Smooth muscle cell (in vitro differentiated cells): ENCODE measurements at regions not wholly inside any gene's neighbourhood (a gene's known extent, or its start where the extent isn't known, plus 50 kb on each side); places are given as distances from the start of the nearest gene placed in this dataset.
A peak's percentile ranks its signal among the peaks of the same experiment; 100 is the strongest.
"Not testable (repeated sequence)": the region's sequence is repeated elsewhere in the genome, so short reads cannot be mapped to it uniquely, and the experiment has no call there.

ENCODE experiments used
- DNase-seq: peaks from one replicate; lab custom pipeline; 2025; ENCODE audit not compliant: unreplicated experiment; lab: John Stamatoyannopoulos, UW
- H2AFZ ChIP-seq: fragments of 200-600 bp; sonication (generic); 2 replicates; pipeline ENCODE4 v1.6.0; 2016; ENCODE audit warnings: antibody characterized with exemption, low read depth, mild to moderate bottlenecking
- H3F3A ChIP-seq: fragments of 200-600 bp; sonication (generic); 2 replicates; pipeline ENCODE4 v1.6.0; 2017; ENCODE audit warnings: antibody characterized with exemption, low read depth
- H3K27ac ChIP-seq: fragments of 200-600 bp; sonication (generic); 2 replicates; pipeline ENCODE4 v1.5.1; 2016; ENCODE audit warnings: low read depth, mild to moderate bottlenecking
- H3K27me3 ChIP-seq: fragments of 200-600 bp; sonication (generic); 2 replicates; pipeline ENCODE4 v1.6.1; 2016; ENCODE audit warnings: low read depth, mild to moderate bottlenecking
- H3K36me3 ChIP-seq: fragments of 200-600 bp; sonication (generic); 2 replicates; pipeline ENCODE4 v1.5.1; 2016; ENCODE audit warnings: low read depth
- H3K4me1 ChIP-seq: fragments of 200-600 bp; sonication (generic); 2 replicates; pipeline ENCODE4 v1.5.1; 2016; ENCODE audit warnings: low read depth
- H3K4me2 ChIP-seq: fragments of 200-600 bp; sonication (generic); 2 replicates; pipeline ENCODE4 v1.6.0; 2016; ENCODE audit warnings: mild to moderate bottlenecking
- H3K4me3 ChIP-seq: fragments of 200-600 bp; sonication (generic); 2 replicates; pipeline ENCODE4 v1.5.1; 2016; ENCODE audit warnings: mild to moderate bottlenecking
- H3K79me2 ChIP-seq: fragments of 200-600 bp; sonication (generic); 2 replicates; pipeline ENCODE4 v1.6.0; 2016; ENCODE audit warnings: low read depth, mild to moderate bottlenecking
- H3K9ac ChIP-seq: fragments of 200-600 bp; sonication (generic); 2 replicates; pipeline ENCODE4 v1.6.0; 2016; ENCODE audit warnings: low read depth
- H3K9me3 ChIP-seq: fragments of 200-600 bp; sonication (generic); replicated peaks from 2 replicates; pipeline ENCODE4 v1.5.1; 2016; ENCODE audit warnings: low read depth
- H4K20me1 ChIP-seq: fragments of 200-600 bp; sonication (generic); 2 replicates; pipeline ENCODE4 v1.6.0; 2016; ENCODE audit warnings: low read depth
- WGBS: methylation state at CpG from one replicate; pipeline ENCODE4 v1.1.7; 2016; ENCODE audit warnings: low lambda C conversion rate; 5-methylcytosine and 5-hydroxymethylcytosine counted together
- TF ChIP-seq, protein P1 (sequence below): fragments of 200-600 bp; sonication (generic); IDR thresholded peaks from 2 replicates; pipeline ENCODE4 v1.5.1; 2017; ENCODE audit warnings: borderline replicate concordance, mild to moderate bottlenecking, antibody characterized with exemption; ENCODE audit not compliant: insufficient read depth, poor library complexity, severe bottlenecking

DNA sequence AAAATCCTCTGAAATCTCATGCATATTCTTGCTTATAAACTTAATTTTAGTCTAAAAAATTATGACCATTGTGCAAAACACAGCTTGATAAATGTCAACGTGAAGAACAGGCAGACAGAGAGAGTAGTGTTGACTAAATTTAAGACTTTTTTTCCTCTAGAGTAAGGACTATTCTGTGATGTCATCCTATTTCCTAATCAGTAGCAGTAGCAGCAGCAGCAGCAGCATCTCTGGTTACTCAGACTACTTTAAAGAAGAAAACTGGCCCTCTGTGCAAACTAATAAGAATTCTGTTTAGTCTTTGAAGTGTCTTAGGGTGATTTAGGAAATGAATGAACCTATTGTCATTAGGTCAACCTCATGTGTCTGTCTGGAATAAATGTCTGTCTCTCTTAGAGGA lies 403.0 kb downstream of the HINT1 start:
- Histone ChIP-seq H3K9me3 (no peaks in the 10 kb centered on the region), H3K27me3 (no peaks in the 10 kb centered on the region), H3K9ac (no peak overlapping the region), H3K4me2 (no peak overlapping the region), H3K36me3 (no peaks in the 10 kb centered on the region), H3F3A (peaks cover 6% of the 10 kb centered on the region), H3K4me3 (no peak overlapping the region), H4K20me1 (no peaks in the 10 kb centered on the region), H3K4me1 (peaks cover 3% of the 10 kb centered on the region), H3K27ac (no peak overlapping the region), H3K79me2 (no peaks in the 10 kb centered on the region), H2AFZ (peak overlapping the region; percentile 12)
- TF ChIP-seq, protein P1, sequence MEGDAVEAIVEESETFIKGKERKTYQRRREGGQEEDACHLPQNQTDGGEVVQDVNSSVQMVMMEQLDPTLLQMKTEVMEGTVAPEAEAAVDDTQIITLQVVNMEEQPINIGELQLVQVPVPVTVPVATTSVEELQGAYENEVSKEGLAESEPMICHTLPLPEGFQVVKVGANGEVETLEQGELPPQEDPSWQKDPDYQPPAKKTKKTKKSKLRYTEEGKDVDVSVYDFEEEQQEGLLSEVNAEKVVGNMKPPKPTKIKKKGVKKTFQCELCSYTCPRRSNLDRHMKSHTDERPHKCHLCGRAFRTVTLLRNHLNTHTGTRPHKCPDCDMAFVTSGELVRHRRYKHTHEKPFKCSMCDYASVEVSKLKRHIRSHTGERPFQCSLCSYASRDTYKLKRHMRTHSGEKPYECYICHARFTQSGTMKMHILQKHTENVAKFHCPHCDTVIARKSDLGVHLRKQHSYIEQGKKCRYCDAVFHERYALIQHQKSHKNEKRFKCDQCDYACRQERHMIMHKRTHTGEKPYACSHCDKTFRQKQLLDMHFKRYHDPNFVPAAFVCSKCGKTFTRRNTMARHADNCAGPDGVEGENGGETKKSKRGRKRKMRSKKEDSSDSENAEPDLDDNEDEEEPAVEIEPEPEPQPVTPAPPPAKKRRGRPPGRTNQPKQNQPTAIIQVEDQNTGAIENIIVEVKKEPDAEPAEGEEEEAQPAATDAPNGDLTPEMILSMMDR = no peak
- 30% methylated on average over 1 of the region's 1 CpG for WGBS
- DNase-seq = no peak

DNA sequence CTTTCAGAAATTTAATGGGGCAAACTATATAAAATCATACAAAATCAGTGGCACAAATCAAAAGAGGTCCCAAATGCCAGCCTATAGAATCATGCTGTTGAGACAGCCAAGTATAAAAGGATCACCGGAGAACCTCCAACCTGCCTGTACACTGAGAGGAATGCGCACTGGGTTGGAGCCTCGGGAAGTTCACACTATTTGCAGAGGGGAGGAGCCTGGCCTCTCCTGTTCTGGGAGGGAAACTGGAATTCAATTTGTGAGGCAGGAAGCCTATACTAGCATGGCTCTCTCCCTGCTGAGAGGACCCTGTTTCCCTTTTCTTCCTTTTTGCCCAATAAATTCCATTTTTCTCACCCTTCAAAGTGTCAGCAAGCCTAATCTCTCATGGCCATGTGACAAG lies 406.0 kb downstream of the HINT1 start:
- Histone ChIP-seq H3K9me3 (no peaks in the 10 kb centered on the region), H3K36me3 (no peaks in the 10 kb centered on the region), H2AFZ (peak overlapping the region; percentile 58), H3F3A (peaks cover 6% of the 10 kb centered on the region), H3K79me2 (no peaks in the 10 kb centered on the region), H3K9ac (no peak overlapping the region), H3K27ac (no peak overlapping the region), H3K4me2 (no peak overlapping the region), H4K20me1 (no peaks in the 10 kb centered on the region), H3K4me3 (no peak overlapping the region), H3K4me1 (peaks cover 3% of the 10 kb centered on the region), H3K27me3 (no peaks in the 10 kb centered on the region)
- 83% methylated on average over 3 of the region's 3 CpGs for WGBS
- no peak for DNase-seq
- TF ChIP-seq, protein P1 = no peak

DNA sequence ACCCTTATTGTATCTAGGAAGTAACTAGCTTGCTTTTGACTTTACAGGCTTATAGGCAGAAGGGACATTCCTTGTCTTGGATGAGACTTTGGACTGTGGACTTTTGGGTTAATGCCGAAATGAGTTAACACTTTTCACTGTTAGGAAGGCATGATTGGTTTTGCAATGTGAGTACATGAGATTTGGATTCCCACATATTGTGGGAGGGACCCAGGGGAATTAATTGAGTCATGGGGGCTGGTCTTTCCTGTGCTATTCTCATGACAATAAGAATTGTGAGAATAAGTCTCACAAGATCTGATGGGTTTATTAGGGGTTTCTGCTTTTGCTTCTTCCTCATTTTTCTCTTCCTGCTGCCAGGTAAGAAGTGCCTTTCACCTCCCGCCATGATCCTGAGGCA lies 417.5 kb downstream of the HINT1 start:
- Histone ChIP-seq H3F3A (no peaks in the 10 kb centered on the region), H3K27ac (no peak overlapping the region), H3K4me1 (no peaks in the 10 kb centered on the region), H3K4me2 (no peak overlapping the region), H2AFZ (no peak overlapping the region), H3K27me3 (no peaks in the 10 kb centered on the region), H4K20me1 (no peaks in the 10 kb centered on the region), H3K4me3 (no peak overlapping the region), H3K79me2 (no peaks in the 10 kb centered on the region), H3K9me3 (no peaks in the 10 kb centered on the region), H3K9ac (no peak overlapping the region), H3K36me3 (no peaks in the 10 kb centered on the region)
- no peak for DNase-seq
- 93% methylated on average over 2 of the region's 2 CpGs for WGBS
- TF ChIP-seq, protein P1 = no peak

DNA sequence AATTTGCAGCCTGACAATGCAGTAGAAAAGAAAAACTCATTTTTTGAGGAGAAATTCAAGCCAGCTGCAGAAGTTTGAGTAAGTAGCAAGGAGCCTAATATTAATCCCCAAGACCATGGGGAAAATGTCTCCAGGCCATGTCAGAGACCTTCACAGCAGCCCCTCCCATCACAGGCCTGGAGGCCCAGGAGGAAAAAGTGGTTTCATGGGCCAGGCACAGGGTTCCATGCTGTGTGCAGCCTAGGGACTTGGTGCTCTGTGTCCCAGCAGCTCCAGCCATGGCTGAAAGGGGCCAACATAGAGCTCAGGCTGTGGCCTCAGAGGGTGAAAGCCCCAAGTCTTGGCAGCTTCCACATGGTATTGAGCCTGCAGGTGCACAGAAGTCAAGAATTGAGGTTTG lies 418.4 kb downstream of the HINT1 start:
- H3K4me2 ChIP-seq, H2AFZ ChIP-seq, H3K4me1 ChIP-seq, H3K79me2 ChIP-seq, H3K9ac ChIP-seq, H3K36me3 ChIP-seq, H4K20me1 ChIP-seq, H3K9me3 ChIP-seq, H3F3A ChIP-seq, DNase-seq, H3K4me3 ChIP-seq, H3K27ac ChIP-seq, H3K27me3 ChIP-seq: not testable (repeated sequence)
